HT-29 (cell line): ENCODE measurements at regions not wholly inside any gene's neighbourhood (a gene's known extent, or its start where the extent isn't known, plus 50 kb on each side); places are given as distances from the start of the nearest gene placed in this dataset.
A peak's percentile ranks its signal among the peaks of the same experiment; 100 is the strongest.

Experiments
- DNase-seq: peaks from one replicate; pipeline ENCODE4 v3.0.0-alpha.2; 2015; ENCODE audit warnings: low spot score

DNA sequence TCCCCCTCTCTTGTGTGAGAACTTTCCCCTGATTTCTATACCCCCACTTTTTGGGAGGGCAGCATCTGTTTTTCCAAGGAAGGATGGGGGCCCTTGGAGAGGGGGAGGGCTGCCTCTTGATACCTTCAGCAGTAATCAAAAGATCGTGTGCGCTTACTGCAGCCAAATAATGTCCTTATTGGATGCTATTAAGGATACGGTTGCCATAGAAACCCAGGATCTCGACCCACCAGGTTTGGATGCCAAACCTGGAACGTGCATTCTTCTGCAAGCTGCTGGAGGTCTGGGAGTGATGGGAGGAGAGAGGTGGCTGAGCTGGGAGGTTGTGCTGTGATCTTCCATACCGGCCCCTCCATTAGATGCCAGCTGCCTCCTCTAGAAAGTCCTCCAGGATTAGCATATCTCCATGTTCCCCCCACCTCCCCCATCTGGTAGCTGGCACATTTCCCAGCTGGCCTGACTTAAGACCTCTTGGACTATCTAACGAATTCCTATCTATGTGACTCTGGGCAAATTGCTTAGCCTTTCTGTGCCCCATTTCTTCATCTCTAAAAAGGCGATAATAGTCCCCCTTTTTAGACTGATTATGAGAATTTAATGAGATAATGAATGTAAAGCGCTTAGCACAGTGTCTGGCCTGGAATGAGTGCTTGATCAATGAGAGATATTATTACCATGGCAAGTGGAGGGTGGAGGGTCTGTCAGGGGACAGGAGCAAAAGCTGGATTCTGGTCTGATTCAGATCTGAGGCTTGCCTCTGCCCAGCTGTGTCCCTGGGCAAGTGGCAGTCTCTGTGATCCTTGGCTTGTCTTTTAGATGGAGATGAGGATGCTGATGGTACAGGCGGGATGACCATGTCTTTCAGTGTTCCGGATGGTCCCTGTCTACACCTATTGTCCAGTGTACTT lies 78.5 kb upstream of the PCBD1 start:
- no peak for DNase-seq

DNA sequence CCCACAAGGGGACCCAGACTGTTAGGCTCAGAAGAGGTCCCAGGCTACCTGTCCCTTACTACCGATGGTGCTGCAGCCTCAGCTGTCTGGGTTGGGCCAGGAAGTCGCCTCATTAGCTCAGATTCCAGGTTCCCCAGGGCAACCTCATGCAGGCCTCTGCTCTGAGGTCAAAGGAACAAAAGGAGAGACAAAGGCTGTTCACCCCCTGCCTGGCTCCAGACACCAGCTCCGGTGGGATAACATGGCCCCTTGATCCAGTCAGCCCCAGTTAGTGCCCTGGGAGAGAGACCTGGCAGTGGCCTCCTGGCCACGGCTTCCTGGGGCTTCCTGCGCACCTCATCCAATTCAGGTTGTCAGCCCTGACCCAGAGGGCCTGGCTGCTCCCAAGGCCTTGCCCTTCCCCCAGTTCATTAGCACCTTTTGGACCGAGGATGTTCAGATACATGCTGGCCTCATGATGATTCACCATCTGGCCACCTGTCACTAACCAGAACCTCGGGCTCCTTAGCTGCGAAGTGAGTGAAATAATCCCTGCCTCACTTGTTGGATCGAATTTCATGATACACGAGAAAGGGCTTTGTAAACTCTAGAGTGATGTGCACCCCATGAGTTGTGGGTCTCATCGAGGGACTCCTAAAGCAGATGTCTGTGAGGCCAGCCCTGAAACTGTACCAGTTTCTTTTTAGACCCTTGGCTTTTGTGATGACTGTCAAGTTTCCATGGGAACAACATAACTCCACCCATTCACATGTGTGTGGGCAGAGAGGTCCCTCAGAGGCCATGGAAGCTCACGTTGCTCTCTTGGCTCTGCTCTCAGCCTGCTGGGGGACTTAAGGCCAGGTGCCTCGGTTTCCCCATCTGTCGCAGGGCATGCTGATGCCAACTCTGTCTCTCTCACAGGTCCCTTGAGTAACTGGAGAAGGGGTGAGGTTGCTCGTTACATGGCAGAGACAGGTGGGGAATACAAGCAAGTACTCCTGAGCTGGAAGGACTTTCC lies 79.5 kb upstream of the PCBD1 start:
- DNase-seq: peak; percentile 3

DNA sequence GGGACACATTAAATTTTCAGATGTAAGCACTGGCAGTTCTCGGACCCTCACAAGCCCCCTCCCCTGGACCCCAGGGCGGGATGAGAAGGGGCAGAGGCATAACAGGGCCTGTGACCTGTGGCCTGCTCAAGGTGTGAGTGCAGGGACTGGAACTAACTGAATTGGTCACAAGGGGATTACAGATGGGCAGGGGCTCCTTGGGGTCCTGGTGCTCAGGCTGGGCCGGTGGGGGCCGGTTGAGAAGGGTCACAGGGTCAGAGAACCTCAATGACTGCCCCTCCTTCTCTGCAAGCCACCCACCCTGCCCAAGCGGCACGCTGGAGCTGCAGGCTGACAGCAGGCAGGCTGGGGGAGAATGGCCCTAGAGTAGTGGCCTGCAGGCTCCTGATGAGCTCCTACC lies 80.8 kb upstream of the PCBD1 start:
- no peak for DNase-seq

DNA sequence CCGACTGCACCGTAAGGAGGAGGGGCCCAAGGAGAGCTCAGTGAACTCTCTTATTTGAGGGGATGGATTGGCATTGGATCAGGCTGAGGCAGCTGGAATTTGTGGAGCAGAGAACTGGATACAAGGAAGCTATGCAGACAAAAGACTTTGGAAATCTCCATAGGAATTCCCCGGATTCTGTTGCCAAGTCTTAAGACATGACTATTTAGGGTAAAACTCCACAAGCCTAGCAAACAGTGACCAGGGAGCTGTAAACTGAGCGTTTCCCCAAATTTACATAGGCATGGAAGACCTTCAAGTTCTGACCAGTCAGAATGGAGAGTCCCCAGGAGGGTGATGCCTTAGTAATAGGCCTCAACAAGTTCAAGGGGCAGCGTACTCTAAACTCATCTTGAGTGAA lies 82.5 kb upstream of the PCBD1 start:
- no peak for DNase-seq

DNA sequence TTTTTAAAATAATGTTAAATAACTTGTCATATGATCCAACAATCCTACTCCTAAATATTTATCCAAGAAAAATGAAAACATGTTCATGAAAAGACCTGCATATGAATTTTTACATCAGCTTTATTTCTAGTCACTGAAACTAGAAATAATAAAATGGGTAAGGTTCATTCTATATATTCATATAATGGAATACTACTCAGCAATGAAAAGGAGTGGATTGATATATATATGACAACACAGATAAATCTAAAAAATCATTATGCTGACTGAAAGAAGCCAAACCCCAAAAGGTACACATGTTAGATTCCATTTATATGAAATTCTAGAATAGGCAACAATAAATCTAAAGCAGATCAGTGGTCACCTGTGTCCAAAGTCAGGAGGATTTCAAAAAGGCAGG lies 84.9 kb upstream of the PCBD1 start:
- DNase-seq: no peak

DNA sequence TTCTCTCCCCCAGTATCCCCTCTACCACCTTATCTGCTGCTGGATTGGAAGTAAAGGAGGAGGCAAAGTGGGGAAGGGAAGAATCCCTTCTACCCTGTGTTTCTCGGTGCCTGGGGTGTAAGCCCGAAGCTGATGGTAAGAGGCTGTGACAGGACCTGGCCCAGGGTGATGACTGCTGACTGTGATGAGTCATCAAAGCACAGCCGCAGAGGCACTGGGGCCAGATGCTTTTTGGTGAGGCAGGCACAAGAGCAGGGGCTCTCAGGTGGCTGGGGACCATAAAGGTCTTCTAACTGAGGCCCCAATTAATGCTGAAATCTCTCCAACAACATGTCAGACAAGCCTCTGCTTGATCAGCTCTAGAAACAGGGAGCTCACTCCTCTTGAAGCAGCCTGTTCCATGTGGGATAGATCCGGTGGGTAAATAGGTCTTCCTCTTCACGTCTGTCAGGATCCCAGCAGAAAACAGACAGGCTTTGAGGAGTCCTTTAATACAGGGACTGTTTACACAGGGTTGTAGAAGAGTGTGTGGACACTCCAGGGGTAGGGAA lies 86.1 kb upstream of the PCBD1 start:
- DNase-seq: no peak

DNA sequence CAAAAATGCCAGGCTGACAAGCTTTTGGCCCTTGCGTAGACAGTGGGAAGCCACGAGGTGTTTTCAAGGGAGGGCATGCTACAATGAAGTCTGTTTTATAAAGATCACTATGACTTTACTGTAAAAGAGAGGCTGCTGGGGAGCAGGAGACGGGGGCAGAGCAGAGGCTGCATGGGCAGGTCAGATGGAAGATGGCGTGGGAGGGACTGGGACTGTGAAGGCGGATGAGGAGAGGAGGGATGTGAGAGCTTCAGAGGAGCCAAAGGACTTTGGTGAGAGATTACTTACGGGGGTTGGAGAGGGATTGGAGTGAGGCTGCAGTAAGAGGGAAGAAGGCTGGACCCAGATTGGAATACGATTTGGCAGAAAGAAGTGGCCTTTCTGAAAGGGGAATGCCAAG lies 86.6 kb upstream of the PCBD1 start:
- DNase-seq: no peak

DNA sequence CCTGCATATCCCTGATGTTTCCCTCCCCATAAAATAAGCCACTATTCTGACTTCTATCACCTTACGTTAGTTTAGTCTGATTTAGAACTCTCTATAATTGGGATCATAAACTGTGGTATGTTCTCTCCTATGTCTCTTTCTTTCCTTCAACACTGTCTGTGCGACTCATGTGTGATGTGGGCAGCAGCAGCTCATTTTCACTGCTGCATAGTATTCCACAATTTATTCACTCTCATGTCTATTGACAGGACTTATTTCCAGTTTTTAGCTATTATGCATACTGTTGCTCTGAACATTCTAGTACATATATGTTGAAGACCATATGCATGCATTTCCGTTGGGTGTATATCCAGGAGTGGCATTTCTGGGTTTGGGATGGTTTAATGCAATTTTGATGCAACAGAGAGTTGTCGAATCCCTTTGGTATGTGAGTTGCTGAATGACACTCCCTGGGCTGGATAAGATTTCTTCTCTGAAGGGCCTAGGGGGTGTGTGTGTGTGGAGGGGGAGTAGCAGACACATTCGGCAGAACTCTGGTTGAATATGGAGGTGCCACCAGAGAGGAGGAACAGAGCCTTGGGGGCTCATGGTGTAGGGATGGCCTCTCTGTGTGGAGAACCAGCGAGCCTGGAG lies 87.8 kb upstream of the PCBD1 start:
- no peak for DNase-seq

DNA sequence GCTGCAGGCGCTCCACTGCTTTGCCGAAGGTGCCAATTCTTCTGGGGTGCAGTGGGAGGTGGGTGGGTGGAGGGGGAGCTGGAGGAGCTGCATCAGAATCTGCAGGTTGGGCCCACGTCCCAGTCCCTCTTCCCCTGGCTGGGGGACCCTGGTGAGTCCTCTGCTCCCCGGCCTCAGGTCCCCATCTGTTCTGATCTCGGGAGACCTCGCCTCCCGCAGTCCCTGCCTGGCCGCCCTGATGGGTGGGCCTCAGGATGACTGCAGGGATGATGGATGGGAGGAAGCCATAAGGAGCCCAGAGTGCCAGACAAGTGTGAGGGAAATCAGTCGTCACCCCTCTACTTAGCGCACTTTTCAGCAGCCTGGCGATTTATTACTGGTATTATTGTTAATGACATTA lies 89.3 kb upstream of the PCBD1 start:
- DNase-seq: no peak

DNA sequence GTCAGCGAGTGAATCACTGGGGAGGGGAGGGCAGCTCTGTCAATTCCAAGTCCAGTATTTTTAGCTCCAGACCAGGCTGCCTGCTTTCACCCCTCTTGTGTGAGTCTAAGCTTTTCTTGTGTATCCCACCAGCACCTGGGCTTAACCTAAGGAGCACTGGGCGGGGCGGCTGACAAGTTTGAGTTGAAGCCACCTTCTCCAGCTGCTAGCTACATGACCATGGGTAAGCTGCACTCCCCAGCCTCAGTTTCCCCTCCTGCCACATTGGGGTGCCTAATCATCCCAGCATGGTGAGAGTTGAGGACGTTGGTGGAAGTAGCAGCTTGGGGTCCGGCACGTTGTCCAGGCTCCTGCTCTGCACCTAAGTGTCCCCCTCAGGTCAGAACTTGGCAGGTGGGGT lies 89.8 kb upstream of the PCBD1 start:
- no peak for DNase-seq

DNA sequence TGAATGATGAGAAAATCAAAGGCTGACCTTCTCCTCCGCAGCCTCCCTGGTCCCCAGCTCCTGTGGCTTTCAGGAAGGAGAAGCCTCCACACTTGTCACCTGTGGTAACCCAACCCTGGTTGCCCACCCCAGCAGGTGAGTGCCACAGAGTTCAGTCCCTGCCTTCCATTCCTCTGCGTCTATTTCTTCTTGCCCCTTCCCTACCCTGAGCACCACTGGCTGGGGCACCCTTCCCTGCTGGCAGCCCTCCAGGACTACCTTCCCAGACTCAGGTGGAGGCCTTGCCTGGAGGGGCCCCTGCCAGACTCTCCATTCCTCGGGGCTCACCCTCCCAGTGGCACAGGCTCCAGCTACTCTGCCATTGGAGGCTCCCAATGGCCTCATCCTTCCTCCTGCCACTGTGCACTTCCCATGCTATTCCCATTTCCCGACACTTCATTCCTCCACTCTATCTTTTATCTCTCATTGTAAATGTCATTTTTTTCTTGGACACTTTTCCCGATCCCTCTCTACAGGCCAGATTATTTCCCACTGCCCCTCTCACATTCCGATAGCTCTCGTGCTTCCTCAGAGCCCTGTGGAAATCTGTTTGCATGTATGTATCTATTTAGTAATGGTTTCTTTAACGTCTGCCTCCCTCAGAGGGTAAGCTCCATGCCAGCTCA lies 90.6 kb upstream of the PCBD1 start:
- DNase-seq: no peak

DNA sequence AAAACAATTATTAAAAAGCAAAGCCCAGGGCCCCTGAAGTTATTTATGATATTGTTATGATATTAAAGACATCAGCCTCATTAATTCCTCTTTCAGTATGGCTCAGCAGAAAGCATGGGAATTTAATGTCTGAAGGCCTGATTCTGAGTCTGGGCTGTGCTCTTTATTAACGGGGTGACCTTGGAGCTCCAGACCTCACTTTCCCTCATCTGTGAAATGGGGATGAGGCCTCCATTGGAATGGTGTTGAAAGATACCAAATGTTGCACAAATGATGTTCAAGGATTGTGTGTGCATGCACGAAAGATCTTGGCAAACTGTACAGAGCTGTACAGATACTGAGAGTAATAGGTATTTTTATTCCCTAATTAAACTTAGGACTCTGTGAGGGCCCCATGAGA lies 92.3 kb upstream of the PCBD1 start:
- no peak for DNase-seq

DNA sequence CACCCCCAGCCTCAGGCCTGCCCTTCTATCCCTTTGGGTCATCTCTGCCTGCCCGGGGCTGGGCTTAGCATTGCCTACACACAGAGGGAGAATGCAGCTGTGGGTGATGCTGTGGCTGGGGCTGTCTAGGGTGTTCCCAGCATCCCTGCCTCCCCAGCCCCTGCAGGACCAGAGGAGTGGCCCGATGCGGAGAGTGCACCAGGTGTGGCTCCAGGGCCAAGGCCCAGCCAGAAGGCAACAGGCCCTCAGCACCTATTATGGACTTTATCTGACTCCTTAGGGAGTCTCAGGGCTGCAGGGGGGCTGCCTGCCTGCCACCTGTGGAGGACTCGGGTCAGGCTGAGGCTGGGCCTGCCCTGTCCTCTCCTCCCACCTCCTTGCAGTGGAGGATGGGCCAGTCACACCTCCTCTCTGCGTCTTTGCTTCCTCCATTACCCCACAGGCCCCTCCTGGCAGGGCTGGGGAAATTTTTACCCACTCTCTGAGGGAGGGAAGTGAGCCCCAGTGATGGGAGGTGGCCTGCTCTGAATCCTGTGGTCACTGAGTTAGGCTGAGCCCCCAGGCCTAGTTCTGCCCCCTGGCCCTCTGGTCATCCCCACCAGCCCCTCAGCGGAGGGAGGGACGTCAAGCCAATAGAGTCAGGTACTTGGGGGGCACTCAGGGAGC lies 92.9 kb upstream of the PCBD1 start:
- DNase-seq: no peak

DNA sequence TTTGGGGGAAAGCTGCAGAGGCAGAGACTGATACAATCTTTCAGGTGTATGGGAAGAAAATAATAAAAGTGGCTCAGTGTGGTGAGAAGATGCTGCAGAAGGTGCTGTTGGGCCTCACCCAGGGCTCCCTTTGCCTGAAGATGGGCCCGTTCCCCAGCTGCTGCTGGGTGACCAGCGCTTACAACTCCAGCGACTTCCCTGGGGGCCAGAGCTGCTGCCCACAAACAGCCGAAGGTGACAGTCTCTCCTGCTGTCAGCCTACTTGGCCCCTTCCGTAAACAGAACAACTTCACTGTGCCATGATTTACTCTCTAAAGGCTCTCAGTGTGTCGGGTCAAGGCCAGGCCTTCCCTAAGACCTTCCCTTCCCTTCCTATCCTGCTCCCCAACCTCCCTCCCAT lies 93.6 kb upstream of the PCBD1 start:
- no peak for DNase-seq

DNA sequence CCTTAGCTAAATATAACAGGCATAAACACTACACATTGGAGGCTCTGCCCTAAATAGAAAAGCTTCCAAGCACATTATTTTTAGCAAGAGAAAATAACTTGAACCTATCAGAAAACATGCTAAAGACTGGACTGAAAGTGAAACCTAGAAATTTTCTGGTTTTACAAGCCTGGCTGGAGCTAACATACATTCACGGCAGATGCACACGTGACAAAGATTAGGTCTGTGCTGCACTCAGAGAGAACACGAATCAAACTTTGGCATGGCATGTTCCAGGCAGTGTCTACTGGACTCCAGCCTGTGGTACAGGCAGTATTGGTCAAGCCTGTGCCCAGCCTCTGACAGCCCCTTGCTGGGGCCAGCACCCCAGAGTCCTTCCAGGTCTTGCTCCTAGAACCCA lies 94.1 kb upstream of the PCBD1 start:
- DNase-seq: peak; percentile 35

DNA sequence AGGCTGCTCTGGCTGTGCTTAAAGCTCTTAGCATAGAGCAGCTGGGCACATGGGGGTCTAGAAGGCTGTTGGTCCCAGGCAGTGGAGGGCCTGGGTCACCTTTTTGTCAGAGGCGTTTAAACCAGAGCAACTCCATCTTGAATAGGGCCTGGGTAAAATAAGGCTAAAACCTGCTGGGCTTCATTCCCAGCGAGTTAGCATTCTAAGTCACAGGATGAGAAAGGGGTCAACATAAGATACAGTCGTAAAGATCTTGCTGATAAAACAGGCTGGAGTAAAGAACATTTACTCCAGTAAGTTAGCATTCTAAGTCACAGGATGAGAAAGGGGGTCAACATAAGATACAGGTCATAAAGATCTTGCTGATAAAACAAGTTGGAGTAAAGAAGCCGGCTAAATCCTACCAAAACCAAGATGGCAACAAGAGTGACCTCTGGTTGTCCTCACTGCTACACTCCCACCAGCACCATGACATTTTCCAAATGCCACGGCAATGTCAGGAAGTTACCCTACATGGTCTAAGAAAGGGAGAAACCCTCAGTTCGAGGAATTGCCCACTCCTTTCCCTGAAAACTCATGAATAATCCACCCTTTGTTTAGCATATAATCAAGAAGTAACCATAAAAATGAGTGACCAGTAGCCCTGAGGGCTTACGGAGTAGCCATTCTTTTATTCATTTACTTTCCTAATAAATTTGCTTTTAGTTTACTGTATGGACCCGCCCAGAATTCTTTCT lies 96.8 kb upstream of the PCBD1 start:
- DNase-seq: peak; percentile 38

DNA sequence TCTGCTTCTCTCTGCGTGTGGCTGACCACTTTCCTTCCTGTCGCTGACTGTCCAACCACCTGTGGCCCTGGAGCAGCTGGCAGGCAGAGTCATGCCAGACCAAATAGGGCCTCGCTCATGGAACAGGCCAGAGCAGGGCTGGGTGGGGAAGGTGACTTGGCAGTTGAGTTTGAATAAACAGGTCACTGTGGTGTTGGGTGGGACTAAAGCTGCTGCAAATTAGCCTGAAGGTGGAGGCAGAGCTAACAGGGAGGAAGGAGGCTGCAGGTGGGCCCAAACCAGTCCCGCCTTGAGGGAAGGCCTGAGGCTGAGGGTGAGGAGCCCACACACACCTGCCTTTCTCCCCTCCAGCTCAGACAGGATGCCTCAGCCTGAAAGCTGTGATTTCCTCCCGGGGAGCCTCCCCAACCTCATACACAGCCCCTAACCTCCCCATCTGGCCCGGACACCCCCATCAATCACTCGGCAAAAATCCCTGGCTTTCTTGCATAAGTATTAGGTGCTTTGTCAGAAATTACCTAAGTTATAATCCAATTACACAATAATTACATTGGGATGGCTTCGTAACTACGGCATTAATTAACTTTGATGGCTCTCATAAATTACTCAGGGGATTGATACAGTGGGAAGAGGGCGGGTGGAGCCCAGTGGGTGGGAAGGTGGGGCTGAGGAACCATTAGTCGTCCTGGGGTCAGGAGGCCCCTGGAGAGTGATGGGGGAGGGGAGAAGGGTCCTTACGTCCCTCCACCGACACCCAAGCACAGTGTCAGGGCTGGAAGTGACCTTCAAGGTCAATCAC lies 97.7 kb upstream of the PCBD1 start:
- DNase-seq: peak; percentile 90

DNA sequence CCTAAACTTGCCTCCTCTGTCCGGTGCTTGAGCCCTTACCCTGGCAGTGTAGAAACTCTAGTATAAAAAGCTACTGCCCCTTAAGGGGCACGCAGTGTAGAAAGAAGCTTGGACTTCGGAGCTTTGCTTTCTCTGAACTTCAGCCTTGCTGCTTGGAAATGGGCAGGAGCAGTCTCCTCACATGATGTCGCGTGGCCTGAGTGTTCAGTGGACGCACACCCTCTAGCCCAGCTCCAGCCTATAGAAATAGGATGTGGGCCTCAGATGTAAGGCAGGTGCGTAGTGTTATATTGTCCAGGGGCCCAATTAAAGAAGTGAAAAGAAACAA lies 98.2 kb upstream of the PCBD1 start:
- no peak for DNase-seq

DNA sequence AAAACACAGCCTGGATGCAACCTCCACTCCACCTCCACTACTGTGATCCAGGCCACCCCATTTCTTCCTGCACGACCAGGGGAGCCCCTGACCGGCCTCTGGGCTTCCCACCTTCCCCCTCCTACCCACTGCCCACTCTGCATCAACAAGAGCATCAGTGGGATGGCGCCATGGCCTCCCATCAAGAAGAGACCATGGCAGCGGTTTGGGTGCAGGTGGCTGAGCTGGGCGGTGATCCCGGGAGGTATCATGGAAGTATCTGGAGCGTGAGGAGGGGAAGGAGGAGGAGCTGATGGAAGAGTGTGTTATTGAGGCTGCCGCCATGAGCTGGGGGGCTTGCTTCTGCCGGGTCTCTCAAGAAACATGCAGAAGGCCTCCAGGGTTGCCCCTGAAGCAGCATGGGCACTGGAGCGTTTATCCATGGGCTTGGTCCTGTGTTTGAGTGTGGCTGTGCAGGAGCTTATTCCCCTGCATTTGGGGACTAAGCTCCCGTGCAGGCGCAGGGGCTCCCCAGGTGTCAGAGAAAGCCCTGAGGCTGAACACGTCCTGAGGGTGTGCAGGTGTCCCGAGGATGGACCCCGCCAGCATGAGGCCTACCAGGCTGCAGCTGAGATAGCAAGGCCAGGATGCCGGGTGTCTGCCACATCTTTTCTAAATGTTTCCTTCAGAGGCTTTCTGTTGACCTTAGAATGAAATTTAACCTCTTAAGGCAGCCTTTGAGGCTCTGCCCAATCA lies 99.2 kb upstream of the PCBD1 start:
- no peak for DNase-seq
